HG02938 (cell line): ENCODE measurements at regions not wholly inside any gene's neighbourhood (a gene's known extent, or its start where the extent isn't known, plus 50 kb on each side); places are given as distances from the start of the nearest gene placed in this dataset.
"Not testable (repeated sequence)": the region's sequence is repeated elsewhere in the genome, so short reads cannot be mapped to it uniquely, and the experiment has no call there.

Experiments
- ATAC-seq: cut with Tn5 transposase; IDR thresholded peaks from one replicate; pipeline ENCODE4 v1.9.1; 2021; ENCODE audit warnings: mild to moderate bottlenecking, moderate library complexity; ENCODE audit not compliant: unreplicated experiment

DNA sequence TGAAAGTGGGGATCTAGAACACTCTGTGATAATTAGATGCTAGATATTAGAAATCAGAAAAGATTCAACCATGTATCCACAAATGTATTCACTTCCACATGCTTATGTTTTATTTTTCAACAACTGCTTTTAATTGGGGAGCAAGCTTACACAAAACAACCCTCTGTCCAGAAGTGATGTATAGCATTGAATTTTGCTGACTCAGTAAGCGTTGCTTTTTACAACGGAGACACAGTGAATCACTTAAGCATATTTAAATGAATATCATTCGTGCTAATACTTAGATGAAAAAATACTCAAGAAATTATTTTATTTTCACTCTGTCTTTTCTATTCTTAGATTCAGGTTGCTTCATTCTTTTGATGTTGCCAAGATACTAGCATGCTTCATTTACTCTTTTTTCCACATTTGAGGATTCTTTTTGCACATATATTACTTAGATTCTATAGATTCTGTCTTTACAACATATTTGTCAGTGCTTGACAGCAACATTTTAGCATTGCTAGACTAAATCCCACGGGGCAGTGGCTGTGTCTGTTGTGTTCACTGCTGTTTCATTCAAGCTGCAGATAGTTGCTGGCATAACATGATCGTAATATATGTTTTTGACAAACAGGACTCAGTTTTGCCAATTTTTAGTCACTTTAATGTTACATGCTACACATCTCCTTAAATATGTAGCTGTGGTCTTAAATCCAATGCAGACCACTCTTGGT lies 1714.4 kb upstream of the SEL1L start:
- ATAC-seq: no peak

- no peak for ATAC-seq
Measured at GRCh38 chr14:83251402-83251801, 1717.7 kb upstream of the SEL1L start.

DNA sequence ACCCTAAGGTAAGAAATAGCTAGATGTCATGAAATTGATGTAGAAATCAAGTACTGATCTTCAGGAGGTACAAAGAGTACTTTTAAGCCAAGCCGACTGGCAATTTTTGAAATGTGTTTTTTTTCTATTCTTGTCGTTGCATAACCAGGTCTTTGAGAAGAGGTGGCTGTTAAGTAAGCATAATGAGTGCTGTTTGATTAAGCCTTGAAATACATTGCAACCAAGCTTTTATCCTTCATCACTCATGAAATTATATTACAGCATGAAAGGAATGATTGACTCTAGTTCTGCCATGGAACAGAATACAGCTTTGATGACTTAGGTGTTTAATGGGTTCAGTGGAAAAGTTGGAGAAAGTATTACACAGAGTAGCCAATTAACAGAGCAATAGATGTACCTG lies 1720.2 kb upstream of the SEL1L start:
- ATAC-seq: no peak

- peak; percentile 77 for ATAC-seq
Measured at GRCh38 chr14:83255015-83255726, 1721.5 kb upstream of the SEL1L start.

DNA sequence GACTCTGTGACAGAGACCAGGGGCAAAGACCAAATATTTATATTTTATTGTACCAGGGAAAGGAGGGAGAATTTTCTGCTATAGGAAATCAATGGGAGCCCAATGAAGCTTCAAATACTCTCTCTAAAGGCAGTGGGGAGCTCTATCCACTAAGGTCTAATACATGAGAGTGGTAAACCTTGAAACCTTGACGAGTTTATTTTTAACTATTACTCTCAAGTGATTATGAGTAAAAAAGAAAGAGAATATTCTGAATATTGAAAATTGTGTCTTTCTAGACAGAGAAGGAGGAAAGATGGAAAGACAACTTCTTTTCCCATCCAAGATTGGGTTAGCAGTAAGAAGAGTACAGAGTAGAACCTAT lies 1722.1 kb upstream of the SEL1L start:
- peak; percentile 46 for ATAC-seq

GRCh38 chr14:83257466-83258439 lies 1724.1 kb upstream of the SEL1L start:
- no peak for ATAC-seq

- ATAC-seq: no peak
Measured at GRCh38 chr14:83260751-83261150, 1727.1 kb upstream of the SEL1L start.

DNA sequence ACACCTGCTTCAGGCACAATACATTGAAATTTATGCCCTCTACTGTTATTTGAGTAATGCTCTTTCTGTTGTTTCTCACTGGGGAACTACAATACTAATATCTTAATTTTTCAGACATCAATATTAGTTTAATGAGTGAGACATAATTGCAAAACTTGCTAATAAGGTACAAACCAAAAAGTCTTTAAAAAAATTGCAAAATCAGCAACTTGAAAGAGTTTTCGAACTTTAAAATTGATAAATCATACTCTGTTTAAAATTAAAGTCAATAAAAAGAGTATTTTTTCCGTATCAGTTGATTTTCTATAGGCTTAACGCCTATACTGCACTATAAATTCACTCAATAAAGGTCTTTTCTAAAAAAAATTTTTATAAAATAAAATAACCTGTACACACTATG lies 1735.9 kb upstream of the SEL1L start:
- no peak for ATAC-seq

DNA sequence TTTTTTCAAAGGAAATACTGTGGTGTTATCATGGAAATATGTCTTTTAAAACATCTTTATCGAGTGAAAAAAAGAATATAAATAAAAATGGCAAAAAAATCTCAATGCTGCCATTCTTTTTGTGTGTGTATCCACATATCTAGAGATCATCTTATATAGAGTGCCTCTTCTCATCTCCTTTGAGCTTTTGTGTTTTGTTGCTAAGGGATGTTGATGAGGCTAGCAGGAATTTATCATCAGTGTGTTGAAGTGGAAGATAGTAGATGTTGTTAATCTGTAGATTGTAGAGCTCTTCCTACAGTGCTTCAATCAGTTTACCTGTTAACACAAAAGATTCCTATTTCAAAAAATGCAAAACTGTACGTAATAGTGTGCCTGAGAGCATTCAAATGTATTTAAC lies 1738.0 kb upstream of the SEL1L start:
- no peak for ATAC-seq

- no peak for ATAC-seq
Measured at GRCh38 chr14:83280719-83281118, 1747.1 kb upstream of the SEL1L start.

GRCh38 chr14:83282706-83283105 lies 1749.1 kb upstream of the SEL1L start:
- ATAC-seq: no peak

DNA sequence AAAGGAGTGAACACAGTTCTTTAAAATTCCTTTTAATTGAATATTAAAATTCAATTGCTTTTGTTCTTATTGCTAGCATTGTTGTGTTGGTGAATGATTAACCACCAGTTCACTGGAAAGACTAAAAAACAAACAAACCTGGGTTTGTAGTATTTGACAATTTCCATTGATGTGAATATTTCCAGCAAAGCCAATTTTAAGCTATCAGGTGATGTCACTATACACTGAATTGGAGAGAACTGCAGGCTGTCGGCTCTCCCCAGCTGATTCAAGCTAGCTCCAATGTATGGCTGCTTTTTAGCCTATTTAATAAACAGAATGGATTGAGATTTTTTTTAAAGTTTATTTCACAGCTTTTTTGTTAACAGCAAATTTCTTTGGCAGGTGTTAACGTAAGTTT lies 1753.6 kb upstream of the SEL1L start:
- ATAC-seq: no peak

- no peak for ATAC-seq
Measured at GRCh38 chr14:83289390-83289789, 1755.7 kb upstream of the SEL1L start.

DNA sequence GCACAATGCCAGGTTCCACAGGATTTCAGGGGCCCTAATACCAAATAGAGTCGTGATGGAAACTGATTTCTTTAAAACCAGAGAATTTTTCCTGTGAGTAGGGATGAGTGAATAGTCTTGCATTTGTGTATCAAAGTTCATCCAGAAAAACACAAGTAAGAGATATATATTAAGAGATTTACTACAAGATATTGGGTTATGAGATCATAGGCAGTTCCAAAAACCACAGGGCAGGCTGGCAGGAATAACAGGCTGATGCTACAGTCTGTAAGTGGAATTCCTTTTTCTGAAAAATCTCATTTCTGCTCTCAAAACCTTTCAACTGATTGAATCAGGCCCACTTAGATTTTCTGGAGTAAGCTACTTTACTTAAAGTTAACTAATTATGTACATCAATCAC lies 1756.2 kb upstream of the SEL1L start:
- ATAC-seq: no peak

DNA sequence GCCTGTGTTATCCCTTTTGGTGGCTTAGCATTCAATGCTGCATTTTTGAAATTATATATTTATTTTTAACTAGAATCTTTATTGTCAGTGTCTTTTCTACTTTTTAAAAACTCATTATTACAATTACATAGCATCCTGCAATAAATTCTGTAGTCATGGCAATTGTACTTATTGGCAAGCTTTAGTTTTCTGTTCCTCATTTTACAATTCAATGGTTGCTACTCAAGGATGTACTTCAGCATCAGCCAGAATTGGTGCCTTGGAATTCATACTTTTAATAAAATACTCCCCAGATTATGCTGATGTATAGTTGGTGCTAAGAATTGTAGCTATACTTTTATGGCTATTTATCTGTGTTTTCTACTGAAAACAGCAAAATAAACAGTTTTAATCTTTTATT lies 1756.8 kb upstream of the SEL1L start:
- ATAC-seq: no peak

- ATAC-seq: no peak
Measured at GRCh38 chr14:83291714-83292113, 1758.1 kb upstream of the SEL1L start.

- no peak for ATAC-seq
Measured at GRCh38 chr14:83294941-83295340, 1761.3 kb upstream of the SEL1L start.

DNA sequence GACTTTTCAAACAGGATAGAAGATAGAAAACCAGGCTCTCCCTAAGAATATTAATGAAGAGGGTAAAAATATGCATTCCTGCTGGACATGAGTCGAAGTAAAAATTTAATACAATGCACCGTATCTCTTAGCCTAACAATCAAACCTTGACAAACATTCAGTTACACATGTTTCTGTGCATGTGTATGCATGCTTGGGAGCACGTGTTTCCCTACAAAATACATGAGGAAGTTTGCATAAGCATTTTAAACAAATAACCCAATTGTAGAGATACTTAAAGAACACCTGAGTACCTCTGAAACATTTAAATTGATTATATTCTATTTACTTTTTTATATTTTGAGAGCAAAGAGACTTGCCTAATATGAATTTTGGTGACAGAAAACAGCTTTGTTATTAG lies 1763.7 kb upstream of the SEL1L start:
- no peak for ATAC-seq

DNA sequence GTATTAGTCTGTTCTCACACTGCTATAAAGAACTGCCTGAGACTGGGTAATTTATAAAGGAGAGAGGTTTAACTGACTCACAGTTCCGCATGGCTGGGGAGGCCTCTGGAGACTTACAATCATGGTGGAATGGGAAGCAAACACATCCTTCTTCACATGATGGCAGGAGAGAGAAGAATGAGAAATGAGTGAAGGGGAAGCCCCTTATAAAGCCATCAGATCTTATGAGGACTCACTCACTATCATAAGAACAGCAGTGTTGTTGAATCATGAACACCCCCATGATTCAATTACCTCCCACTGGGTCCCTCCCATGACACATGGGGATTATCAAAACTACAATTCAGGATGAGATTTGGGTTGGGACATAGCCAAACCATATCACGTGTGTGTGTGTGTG lies 1764.4 kb upstream of the SEL1L start:
- ATAC-seq: not testable (repeated sequence)

DNA sequence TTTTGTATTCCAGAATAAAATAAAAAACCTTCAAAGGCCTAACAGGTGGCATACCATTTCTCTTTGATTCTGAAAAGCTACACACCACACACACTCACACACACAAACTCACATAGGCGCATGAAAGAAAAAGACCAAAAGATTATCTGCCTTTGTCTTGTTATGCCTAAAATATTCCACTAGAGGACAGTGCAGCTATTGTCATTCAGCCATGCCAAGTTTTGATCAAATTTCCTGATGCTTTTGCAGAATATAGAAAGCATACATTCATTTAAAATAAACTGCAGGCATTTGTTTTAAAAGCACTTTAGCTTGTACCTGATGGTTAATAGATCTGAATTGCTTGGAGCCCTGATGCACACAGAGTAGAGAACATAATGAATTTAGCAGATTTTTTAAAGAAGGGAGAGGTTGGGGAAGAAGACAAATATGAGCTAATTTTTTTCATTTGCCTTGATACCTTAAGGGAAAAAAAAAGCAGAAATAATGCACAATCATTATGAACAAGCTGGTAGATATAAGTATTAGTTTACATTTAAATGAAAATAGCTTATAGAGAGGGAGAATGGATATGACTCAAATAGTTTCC lies 1766.9 kb upstream of the SEL1L start:
- ATAC-seq: no peak

DNA sequence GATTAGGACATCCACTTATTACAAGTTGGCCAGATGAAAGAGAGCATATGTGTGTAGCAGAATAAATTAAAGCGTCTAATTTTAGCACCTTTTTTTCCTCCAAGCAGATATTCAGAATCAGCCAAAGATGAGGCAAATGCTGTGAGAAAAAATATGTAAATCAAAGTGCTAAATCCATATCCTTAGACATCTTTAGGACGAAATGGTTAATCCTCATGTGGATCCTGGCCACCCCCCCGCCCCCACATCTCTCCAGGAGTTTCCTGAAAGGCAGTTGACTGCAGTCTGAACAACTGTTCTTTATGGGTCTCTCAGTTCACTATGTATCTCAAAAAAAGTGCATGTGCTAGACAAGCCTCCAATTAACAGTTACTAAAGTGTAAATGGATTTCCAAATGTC lies 1768.1 kb upstream of the SEL1L start:
- no peak for ATAC-seq
